ENCODE measurements at regions not wholly inside any gene's neighbourhood (a gene's known extent, or its start where the extent isn't known, plus 50 kb on each side); places are given as distances from the start of the nearest gene placed in this dataset.

GRCh38 chr13:91054902-91055301 lies 292.6 kb upstream of the MIR17HG start:
- TF ChIP-seq POLR2AphosphoS5 (IDR thresholded peaks at IDR 0.05) (no peak), CTCF (IDR thresholded peaks at IDR 0.05) (no peak)

All from prostate gland (tissue), 2 donors.